ENCODE measurements at regions not wholly inside any gene's neighbourhood (a gene's known extent, or its start where the extent isn't known, plus 50 kb on each side); places are given as distances from the start of the nearest gene placed in this dataset.
A peak's percentile ranks its signal among the peaks of the same experiment; 100 is the strongest.
"Not testable (repeated sequence)": the region's sequence is repeated elsewhere in the genome, so short reads cannot be mapped to it uniquely, and the experiment has no call there.

- no peak for DNase-seq (ENCODE audit: low read depth in 3 of 3, low spot score in 2 of 3)
Observed at GRCh38 chr5:82522897-82523296, 244.7 kb upstream of the RPS23 start.

GRCh38 chr5:82521431-82522051 lies 243.4 kb upstream of the RPS23 start:
- DNase-seq (ENCODE audit: low read depth in 3 of 3, low spot score in 2 of 3), result no peak

- no peak for DNase-seq (ENCODE audit: low read depth in 3 of 3, low spot score in 2 of 3)
Observed at GRCh38 chr5:82519558-82519957, 241.4 kb upstream of the RPS23 start.

DNA sequence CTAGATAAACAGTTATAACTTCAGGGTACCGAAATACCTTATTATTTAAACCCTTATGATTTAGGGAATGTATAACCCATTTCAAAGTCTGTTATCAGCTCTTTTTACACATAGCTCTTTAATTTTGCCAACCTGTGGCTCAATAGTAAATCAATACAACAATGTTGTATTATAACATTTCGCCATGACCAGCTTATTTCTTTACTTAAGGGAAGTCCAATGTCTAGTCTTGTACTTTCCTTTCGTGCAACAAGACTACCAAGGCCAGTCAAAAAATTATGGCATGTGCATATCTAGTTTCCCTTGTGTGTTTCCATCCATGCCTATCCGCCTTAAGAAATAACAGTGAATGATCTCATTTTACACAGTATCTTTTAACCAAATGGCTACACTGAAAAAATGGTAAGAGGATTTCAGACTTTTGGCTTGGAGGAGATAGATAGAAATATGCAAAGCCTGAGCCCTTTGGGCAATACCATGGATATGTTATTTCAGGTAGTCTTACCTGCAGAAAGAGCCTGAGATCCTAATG lies 239.5 kb upstream of the RPS23 start:
- DNase-seq (ENCODE audit: low read depth in 3 of 3, low spot score in 2 of 3), result no peak

- DNase-seq (ENCODE audit: low read depth in 3 of 3, low spot score in 2 of 3), result no peak
Observed at GRCh38 chr5:82513738-82514137, 235.6 kb upstream of the RPS23 start.

DNA sequence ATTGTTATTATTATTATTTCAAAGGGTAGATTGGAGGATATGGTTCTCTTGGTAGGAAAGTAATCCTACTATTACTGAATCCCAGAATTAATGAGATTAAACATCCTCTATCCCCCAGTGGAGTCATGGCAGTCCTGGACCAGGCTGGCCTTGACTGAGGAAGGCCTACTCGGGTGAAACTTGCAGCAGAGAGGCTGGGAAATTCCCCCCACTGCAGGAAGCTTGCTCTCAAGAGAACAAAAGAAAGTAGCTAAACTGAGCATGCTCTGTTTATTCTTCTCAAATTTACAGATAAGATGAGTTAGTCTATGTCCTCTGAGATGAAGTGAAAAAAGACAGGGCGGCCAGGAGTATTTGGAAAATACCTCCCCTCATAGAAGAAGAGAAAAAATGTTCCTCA lies 233.9 kb upstream of the RPS23 start:
- DNase-seq (ENCODE audit: low read depth in 3 of 3, low spot score in 2 of 3), result no peak

GRCh38 chr5:82511134-82511533 lies 233.0 kb upstream of the RPS23 start:
- no peak for DNase-seq (ENCODE audit: low read depth in 3 of 3, low spot score in 2 of 3)

DNA sequence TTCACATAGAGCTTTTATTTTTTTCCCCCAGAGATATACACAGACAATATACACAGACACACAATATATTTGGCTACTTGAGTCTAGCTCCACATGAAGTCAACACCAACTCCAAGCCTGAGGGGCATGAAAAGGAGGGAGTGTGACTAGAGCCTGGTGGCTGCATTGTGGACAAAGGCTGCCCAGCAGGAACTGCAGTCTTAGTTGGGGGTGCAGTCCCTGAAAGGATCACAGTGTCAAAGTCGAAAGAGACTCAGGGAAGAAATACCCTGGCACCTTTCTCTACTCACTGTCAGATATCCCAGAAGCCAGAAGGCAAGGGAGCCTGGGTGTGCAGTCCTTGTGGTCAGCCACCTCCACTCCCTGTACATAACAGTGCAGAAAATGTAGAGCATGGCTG lies 231.6 kb upstream of the RPS23 start:
- no peak for DNase-seq (ENCODE audit: low read depth in 3 of 3, low spot score in 2 of 3)

DNA sequence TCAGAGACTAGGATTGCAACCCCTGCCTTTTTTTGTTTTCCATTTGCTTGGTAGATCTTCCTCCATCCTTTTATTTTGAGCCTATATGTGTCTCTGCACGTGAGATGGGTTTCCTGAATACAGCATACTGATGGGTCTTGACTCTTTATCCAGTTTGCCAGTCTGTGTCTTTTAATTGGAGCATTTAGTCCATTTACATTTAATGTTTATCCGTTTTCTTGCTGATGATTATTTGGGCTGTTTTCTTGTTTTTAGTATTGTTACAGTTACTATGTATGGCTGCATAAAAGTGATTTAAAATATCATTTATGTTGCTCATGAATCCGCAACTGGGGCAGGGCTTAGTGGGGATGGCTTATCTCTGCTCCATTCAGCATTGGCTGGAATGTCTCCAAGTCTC lies 228.2 kb upstream of the RPS23 start:
- not testable (repeated sequence) for DNase-seq (ENCODE audit: low read depth in 3 of 3, low spot score in 2 of 3)

GRCh38 chr5:82499725-82500244 lies 221.6 kb upstream of the RPS23 start:
- no peak for DNase-seq (ENCODE audit: low read depth in 3 of 3, low spot score in 2 of 3)

GRCh38 chr5:82497242-82497641 lies 219.1 kb upstream of the RPS23 start:
- DNase-seq (ENCODE audit: low read depth in 3 of 3, low spot score in 2 of 3), result no peak

DNA sequence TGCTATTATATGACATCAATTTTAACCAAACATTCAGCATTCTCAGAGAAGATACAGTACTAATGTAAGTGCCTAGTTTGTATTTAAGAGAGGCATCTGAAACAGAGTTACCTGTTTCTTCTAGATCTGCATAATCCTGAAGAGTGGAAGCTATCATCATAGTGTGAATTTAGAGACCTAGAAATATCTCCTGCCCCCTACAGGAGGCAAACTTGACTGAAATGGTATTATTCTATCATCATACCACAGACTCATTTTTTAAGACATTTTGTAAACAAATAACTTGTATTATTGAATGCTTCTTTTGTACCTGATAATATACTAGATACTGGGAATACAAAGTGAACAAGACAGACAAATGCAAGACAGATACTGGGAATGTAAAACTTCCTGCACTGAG lies 216.8 kb upstream of the RPS23 start:
- DNase-seq (ENCODE audit: low read depth in 3 of 3, low spot score in 2 of 3), result no peak

DNA sequence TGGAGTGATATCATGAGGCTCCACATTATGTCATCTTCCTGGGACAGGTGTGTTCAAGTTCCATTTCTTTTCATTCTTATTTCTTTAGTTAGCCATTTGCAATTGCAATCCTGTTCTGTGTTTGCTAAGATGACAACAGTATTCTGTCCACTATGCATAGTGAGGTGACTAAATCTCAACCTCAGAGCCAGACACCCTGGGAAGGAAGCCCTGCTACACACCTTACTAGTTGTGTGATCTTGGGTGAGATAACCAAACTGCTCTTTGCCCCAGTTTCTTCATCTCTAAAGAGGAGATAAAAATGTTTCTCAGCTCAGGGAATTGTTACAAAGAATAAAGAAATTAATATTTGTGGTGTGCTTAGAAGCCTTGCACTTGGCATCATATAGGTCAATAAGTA lies 215.1 kb upstream of the RPS23 start:
- no peak for DNase-seq (ENCODE audit: low read depth in 3 of 3, low spot score in 2 of 3)

DNA sequence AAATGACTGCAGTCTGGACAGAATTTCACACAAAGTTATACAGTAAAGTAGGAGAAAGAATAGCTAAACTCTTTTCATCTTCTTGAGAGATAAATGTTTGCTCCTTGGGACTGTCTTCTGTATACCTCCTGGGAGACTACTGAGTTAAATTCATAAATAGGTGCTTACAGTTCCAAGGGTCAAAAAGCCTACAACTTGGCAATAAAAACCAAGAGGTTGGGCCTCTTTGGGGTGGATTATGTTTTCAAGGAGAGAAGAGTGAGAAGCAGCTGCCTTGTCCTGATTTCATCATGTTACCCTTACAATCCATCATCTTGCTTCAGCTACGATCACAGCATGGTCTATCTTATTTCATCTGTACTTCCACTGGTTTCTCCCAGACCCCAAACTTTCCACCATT lies 213.2 kb upstream of the RPS23 start:
- DNase-seq (ENCODE audit: low read depth in 3 of 3, low spot score in 2 of 3), result no peak

- no peak for DNase-seq (ENCODE audit: low read depth in 3 of 3, low spot score in 2 of 3)
Observed at GRCh38 chr5:82489683-82490082, 211.5 kb upstream of the RPS23 start.

GRCh38 chr5:82487131-82487530 lies 209.0 kb upstream of the RPS23 start:
- DNase-seq (ENCODE audit: low read depth in 3 of 3, low spot score in 2 of 3), result no peak

DNA sequence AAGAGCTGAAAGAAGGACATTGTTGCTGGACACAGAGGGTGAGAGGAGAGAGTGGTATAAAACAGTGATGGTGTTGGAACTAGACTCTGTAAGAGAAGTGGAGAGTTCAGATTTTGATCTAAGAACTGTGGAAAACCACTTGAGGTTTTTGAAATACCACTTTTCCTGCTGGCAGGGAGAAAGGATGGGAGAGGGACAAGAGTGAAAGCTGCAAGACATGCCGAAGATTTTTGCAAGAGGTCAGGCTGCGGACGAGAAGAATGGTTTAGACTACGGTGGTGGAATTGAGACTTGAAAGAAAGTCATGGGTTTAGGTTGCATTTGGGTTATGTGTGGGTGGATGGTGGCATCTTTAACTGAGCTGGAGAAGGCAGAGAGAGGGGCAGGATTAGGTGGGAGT lies 202.2 kb upstream of the RPS23 start:
- DNase-seq (ENCODE audit: low read depth in 3 of 3, low spot score in 2 of 3), result no peak

GRCh38 chr5:82476155-82476554 lies 198.0 kb upstream of the RPS23 start:
- no peak for DNase-seq (ENCODE audit: low read depth in 3 of 3, low spot score in 2 of 3)

- no peak for DNase-seq (ENCODE audit: low read depth in 3 of 3, low spot score in 2 of 3)
Observed at GRCh38 chr5:82473262-82473661, 195.1 kb upstream of the RPS23 start.

DNA sequence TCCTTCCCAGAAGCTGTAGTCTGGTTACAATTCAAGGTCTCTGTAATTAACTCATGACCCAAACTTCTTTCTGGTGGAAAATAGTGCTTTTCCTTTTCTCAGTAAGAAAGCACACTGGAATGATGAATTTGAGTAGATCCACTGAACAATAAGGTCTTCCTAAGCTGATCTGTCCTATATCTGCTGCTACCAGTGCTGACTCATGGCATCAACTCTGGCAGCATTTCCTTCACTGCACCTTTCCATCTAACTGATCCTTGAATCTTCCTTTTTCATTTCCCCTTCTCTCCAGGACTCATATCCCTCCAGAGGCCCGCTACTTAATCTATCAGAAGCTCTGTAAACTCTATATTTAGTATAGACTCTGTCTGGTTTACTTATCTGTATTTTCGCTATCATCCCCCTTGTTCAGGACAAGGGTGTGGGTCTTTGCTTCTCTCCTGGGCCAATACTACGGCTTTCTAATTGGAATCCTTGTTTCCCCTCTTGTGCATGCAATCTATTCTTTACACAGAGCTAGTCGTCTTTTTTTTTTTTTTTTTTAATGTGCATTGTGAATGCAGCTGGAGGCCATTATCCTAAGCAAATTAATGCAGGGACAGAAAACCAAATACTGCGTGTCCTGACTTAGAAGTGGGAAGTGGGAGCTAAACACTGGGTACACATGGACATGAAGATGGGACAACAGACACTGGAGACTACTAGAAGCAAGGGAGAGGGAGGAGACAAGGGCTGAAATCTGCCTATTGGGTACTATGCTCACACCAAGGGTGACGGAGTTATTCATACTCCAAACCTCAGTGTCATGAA lies 192.2 kb upstream of the RPS23 start:
- no peak for DNase-seq (ENCODE audit: low read depth in 3 of 3, low spot score in 2 of 3)

DNA sequence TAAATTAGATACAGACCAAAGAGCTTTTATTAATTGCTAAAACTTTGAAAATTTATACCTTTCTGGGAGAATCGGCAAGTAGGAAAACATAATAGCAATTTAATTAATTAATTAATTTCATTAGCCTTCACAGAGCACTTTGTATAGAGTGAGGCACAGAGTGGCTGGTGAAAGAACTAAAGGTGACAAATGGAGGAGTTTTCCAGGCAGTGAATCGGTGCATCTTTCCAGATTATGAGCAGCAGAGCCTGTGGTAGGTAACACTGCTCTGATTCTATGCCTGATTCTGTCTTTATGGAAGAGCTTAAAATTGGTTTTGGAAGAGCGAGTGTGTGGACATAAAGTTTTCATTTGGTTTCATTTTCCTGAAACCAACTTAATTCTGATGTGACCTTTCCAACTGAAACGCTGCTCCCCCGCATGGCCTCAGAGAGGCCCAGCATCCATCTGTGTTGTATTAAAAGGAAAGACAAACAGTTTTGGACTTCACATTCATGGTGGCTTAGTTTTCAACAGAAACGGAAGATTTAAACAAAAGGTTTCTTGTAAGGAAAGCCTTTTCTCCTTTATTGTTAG lies 188.9 kb upstream of the RPS23 start:
- peak in 2 of 3 donors; percentile 29 to 36 for DNase-seq (ENCODE audit: low read depth in 3 of 3, low spot score in 2 of 3)

- no peak for DNase-seq (ENCODE audit: low read depth in 3 of 3, low spot score in 2 of 3)
Observed at GRCh38 chr5:82465235-82465634, 187.1 kb upstream of the RPS23 start.

All from right renal cortex interstitium (tissue), 3 donors.